ENCODE measurements at regions not wholly inside any gene's neighbourhood (a gene's known extent, or its start where the extent isn't known, plus 50 kb on each side); places are given as distances from the start of the nearest gene placed in this dataset.
"Not testable (repeated sequence)": the region's sequence is repeated elsewhere in the genome, so short reads cannot be mapped to it uniquely, and the experiment has no call there.

DNA sequence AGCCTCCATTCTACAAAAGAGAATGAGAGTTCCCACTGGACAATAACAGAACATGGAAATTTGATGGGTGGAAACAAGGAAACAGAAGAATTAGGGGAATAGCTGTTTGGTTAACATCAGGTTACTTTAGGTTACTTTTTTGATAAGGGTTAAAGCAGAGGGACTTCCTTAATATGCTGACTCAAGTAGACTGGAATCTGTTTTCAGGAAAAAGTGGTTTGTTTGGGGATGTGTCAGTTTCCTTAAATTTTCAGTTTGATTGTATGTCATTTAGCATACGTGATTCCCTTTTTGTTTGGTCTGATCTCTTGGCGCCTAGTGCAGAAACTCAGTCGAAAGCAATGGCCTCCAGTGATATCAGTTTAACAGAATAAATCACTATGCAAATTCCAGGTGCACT lies 411.8 kb upstream of the GRM7 start:
- no peak overlapping the region for H3K4me3 Mint-ChIP-seq
- H3K36me3 Mint-ChIP-seq: no peaks in the 10 kb centered on the region
- no peak for TF ChIP-seq CTCF (IDR thresholded peaks at IDR 0.05; ENCODE audit: unreplicated experiment)
- H3K27me3 Mint-ChIP-seq (ENCODE audit: low read depth): no peaks in the 10 kb centered on the region
- H3K27ac Mint-ChIP-seq: no peak overlapping the region
- DNase-seq (ENCODE audit: low spot score in 2 of 2, unreplicated experiment in 2 of 2): no peak
- H3K4me1 Mint-ChIP-seq: peaks cover 6% of the 10 kb centered on the region
- H3K9me3 Mint-ChIP-seq: no peaks in the 10 kb centered on the region

- Mint-ChIP-seq H3K4me3 (no peak overlapping the region), H3K36me3 (no peaks in the 10 kb centered on the region), H3K27me3 (ENCODE audit: low read depth) (no peaks in the 10 kb centered on the region), H3K4me1 (no peaks in the 10 kb centered on the region), H3K9me3 (peaks cover 2% of the 10 kb centered on the region), H3K27ac (no peak overlapping the region)
- TF ChIP-seq CTCF (IDR thresholded peaks at IDR 0.05; ENCODE audit: unreplicated experiment): no peak
- DNase-seq (ENCODE audit: low spot score in 2 of 2, unreplicated experiment in 2 of 2): no peak
These were observed 407.9 kb upstream of the GRM7 start for GRCh38 chr3:6452974-6453373.

GRCh38 chr3:6455031-6455430 lies 405.9 kb upstream of the GRM7 start:
- no peaks in the 10 kb centered on the region for H3K27me3 Mint-ChIP-seq (ENCODE audit: low read depth)
- H3K27ac Mint-ChIP-seq: no peak overlapping the region
- TF ChIP-seq CTCF (IDR thresholded peaks at IDR 0.05; ENCODE audit: unreplicated experiment): no peak
- H3K4me3 Mint-ChIP-seq: no peak overlapping the region
- DNase-seq (ENCODE audit: low spot score in 2 of 2, unreplicated experiment in 2 of 2): no peak
- H3K4me1 Mint-ChIP-seq: no peaks in the 10 kb centered on the region
- no peaks in the 10 kb centered on the region for H3K36me3 Mint-ChIP-seq
- peaks cover 7% of the 10 kb centered on the region for H3K9me3 Mint-ChIP-seq

- Mint-ChIP-seq H3K9me3 (peaks cover 6% of the 10 kb centered on the region), H3K4me3 (no peak overlapping the region), H3K27ac (no peak overlapping the region), H3K36me3 (no peaks in the 10 kb centered on the region), H3K27me3 (ENCODE audit: low read depth) (peaks cover 25% of the 10 kb centered on the region), H3K4me1 (no peaks in the 10 kb centered on the region)
- no peak for DNase-seq (ENCODE audit: low spot score in 2 of 2, unreplicated experiment in 2 of 2)
- no peak for TF ChIP-seq CTCF (IDR thresholded peaks at IDR 0.05; ENCODE audit: unreplicated experiment)
These were observed 393.7 kb upstream of the GRM7 start for GRCh38 chr3:6467186-6467585.

- Mint-ChIP-seq H3K36me3 (no peaks in the 10 kb centered on the region), H3K9me3 (no peaks in the 10 kb centered on the region), H3K4me3 (no peak overlapping the region), H3K4me1 (no peaks in the 10 kb centered on the region), H3K27ac (no peak overlapping the region), H3K27me3 (ENCODE audit: low read depth) (peaks cover 25% of the 10 kb centered on the region)
- TF ChIP-seq CTCF (IDR thresholded peaks at IDR 0.05; ENCODE audit: unreplicated experiment): no peak
- no peak for DNase-seq (ENCODE audit: low spot score in 2 of 2, unreplicated experiment in 2 of 2)
These were observed 392.3 kb upstream of the GRM7 start for GRCh38 chr3:6468589-6468988.

- Mint-ChIP-seq H3K27me3 (ENCODE audit: low read depth) (peaks cover 8% of the 10 kb centered on the region), H3K9me3 (no peaks in the 10 kb centered on the region), H3K4me3 (no peak overlapping the region), H3K4me1 (no peaks in the 10 kb centered on the region), H3K36me3 (no peaks in the 10 kb centered on the region), H3K27ac (no peak overlapping the region)
- DNase-seq (ENCODE audit: low spot score in 2 of 2, unreplicated experiment in 2 of 2): no peak
- TF ChIP-seq CTCF (IDR thresholded peaks at IDR 0.05; ENCODE audit: unreplicated experiment): no peak
These were observed 389.2 kb upstream of the GRM7 start for GRCh38 chr3:6471744-6472143.

GRCh38 chr3:6490487-6491327 lies 370.2 kb upstream of the GRM7 start:
- H3K4me3 Mint-ChIP-seq: peak overlapping the region; percentile 56
- H3K4me1 Mint-ChIP-seq; H3K27me3 Mint-ChIP-seq (ENCODE audit: low read depth); H3K36me3 Mint-ChIP-seq; DNase-seq (ENCODE audit: low spot score in 2 of 2, unreplicated experiment in 2 of 2); H3K27ac Mint-ChIP-seq; H3K9me3 Mint-ChIP-seq: not testable (repeated sequence)

All from mesothelial cell of epicardium (in vitro differentiated cells).